Amniotic epithelial cell (primary cell): ENCODE measurements at regions not wholly inside any gene's neighbourhood (a gene's known extent, or its start where the extent isn't known, plus 50 kb on each side); places are given as distances from the start of the nearest gene placed in this dataset.
A peak's percentile ranks its signal among the peaks of the same experiment; 100 is the strongest.
"Not testable (repeated sequence)": the region's sequence is repeated elsewhere in the genome, so short reads cannot be mapped to it uniquely, and the experiment has no call there.

Experiments
- DNase-seq: peaks from one replicate; pipeline ENCODE4 v3.0.0-alpha.2; 2010; ENCODE audit warnings: low read depth

GRCh38 chr7:34332006-34332405, 326.0 kb upstream of the NPSR1 start:
- DNase-seq: no peak

- no peak for DNase-seq
Measured at GRCh38 chr7:34333184-34333583, 324.8 kb upstream of the NPSR1 start.

GRCh38 chr7:34333925-34334324, 324.1 kb upstream of the NPSR1 start:
- DNase-seq: no peak

DNA sequence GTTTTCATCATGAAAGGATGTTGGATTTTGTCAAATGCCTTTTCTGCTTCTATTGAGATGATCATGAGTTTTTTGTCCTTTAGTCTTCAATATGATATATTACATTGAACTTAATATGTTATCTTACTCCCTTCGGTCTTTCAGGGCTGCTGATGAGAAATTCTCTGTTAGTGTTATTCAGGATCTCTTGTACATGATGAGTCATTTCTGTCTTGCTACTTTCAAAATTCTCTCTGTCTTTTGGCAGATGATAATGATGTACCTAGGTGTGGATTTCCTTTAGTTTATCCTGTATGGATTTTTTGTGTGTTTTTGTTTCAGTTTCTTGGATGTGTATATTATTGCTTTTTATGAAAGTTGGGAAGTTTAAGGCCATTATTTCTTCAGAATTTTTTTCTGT, 320.9 kb upstream of the NPSR1 start:
- DNase-seq: peak; percentile 33

GRCh38 chr7:34338961-34339526, 319.0 kb upstream of the NPSR1 start:
- peak; percentile 91 for DNase-seq

- peak; percentile 29 for DNase-seq
Measured at GRCh38 chr7:34341326-34341725, 316.7 kb upstream of the NPSR1 start.

DNA sequence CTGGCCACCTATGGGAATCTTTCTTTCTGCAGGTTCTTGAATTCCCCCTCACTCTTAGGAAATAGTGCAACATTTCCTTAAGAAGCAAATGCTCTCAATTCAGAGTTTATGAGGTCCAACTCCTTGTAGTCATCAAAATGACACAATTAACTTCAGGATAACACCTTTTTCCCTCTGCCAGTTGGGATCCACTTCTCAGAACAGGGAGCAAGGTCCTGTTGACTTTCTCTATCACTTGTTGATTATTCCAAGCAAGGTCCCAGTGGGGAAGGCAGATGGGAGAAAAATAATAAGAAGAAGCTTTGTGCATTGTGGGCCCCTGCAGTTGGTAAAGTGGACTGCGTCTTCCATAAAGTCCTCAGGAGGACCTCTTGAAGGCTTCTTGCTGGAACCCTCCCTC, 315.6 kb upstream of the NPSR1 start:
- no peak for DNase-seq

GRCh38 chr7:34343667-34344066, 314.4 kb upstream of the NPSR1 start:
- no peak for DNase-seq

DNA sequence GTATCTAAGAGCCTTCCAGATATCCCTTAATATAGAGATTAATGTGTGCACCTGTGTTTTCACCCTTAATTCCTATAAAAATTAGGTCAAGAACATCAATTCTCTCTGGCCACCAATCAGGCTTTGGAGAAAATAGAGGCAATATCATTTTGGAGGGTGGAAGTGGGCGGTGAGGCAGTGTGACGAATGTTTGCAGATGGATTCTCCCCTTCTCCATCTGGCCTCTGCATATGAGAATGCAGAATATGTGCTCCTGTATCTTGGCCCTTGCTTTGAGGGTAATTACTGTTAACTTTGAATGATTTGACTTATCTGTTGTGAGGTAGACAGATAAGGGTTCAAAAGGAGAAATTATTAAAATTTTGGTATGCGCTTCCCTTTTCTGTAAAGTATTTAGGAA, 304.0 kb upstream of the NPSR1 start:
- DNase-seq: no peak

DNA sequence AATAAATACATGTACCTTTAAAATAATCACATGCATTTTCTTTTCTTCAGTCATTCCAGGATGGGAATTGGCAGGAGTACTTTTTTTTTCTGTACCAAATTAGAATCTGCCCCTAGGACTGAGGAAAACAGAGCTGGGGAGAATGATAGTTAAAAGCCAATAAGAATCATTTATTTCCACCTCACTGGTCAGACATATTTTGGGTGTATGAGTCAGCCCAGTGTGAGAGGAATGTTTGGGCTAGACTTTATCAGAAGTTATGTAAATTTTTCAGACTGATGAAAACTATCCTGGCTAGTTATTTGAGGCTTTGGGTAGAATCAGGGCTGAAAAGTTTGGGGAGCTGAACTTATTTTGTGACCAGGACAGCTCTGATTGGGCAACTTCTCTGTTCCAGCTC, 303.1 kb upstream of the NPSR1 start:
- peak; percentile 52 for DNase-seq

- DNase-seq: peak; percentile 46
Measured at GRCh38 chr7:34357068-34357467, 300.9 kb upstream of the NPSR1 start.

DNA sequence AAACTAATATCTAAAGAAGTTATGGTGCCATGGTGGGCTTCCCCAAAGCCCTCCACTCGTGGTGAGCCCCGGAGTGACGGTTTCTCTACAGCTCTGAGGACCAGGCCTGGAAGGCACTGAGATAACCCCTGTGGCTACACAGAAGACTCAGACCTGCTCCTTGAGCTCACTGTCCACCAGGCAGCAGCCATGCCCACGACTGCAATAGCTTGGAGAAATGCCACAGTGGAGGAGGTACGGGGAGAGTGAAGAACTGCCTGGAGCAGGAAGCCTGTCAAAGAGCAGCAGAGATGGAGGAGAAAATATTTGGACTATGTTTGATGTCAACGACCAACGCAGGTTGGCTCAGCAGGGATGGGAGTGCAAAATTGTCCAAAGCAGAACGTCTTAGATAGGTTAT, 300.1 kb upstream of the NPSR1 start:
- no peak for DNase-seq

DNA sequence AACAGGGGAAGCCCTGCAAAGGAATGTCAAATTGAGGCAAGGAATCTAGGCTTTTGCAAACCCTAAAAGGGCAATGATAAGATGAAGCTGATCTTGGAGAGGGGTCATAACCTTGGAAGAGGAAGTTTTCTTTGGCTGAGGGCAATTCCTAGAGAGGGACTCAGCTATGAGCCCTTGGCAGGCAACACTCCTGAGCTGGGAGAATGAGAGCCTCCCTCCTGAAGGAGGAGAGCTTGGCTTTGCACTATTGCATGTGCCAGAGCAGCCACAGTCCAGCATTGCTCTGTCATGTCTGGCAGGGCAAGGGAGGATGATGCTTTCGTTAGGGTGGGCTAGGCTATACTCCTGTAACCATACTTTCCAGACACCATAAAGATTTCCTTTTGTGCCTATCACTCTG, 299.4 kb upstream of the NPSR1 start:
- DNase-seq: not testable (repeated sequence)

- no peak for DNase-seq
Measured at GRCh38 chr7:34361663-34362250, 296.3 kb upstream of the NPSR1 start.

DNA sequence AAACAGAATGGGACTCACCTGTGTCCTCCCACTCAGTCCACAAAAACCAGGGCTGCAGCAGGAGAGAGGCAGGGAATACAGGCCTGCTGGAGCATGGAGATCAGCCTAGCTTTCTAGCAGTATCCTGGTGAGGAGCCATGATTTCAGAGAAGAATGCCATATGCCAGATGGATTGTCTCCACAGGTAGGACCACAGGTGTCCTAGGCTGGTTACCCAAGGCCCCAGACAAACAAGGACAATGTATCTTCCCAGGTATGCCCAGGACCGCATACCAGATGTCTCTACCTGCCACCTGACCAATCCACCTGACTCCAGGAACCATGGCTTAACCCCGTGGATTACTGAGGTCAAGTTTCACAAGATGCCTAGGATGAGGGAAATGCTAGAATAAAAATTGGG, 295.4 kb upstream of the NPSR1 start:
- DNase-seq: no peak

- DNase-seq: no peak
Measured at GRCh38 chr7:34364130-34364529, 293.9 kb upstream of the NPSR1 start.

DNA sequence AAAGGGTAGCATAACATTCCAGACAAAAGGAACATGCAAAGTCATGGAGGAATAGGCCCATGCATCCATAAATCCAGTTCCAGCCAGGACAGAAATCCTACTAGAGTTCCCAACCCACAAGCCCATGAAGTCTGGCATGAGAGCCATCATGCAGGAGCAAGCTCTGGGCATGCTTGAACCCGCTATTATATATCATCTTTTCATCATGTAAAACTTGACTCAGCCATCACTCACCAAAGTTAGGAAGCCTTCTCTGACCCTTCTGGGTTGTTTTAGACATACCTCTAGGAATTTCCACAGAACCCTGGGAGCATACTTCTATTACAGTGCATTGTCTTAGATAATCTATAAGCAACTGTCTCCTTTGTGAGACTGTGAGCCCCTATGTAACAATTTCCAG, 293.0 kb upstream of the NPSR1 start:
- DNase-seq: no peak

DNA sequence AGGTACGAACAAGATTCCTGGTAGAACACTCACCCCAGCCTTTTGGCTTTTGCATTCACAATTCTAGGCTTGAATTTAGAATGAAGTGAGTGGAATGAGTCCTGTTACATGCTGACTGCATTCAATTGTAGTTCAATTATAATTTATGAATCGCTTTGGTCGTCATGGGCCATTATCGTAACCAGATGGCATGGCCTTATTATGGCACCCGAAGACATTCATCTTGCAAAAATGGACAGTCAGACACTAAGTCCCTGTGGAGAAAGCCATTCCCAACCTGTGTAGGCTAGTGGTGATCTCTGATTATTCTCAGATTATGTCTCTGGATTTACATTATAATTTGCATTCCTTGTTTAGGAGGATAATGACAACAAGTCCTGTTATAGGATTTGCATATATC, 292.4 kb upstream of the NPSR1 start:
- no peak for DNase-seq

- no peak for DNase-seq
Measured at GRCh38 chr7:34371922-34372321, 286.1 kb upstream of the NPSR1 start.

DNA sequence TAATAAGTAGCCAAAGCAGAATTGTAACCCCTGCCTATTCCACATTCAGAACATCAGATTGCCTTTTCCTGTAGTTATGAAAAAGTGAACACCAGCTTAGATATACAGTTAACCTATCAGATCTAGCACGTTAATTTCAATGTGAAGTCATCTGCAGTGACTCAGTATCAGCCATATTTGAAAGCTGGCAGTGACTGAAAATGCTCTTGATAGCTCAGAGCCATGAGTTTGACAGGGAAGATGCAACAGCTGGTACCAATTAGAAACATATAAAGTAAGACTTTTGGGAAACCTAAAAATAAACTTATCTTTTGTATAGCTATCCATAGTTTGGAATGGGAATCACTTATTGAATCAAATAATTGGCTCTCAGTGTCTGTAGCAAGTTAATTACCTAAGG, 284.1 kb upstream of the NPSR1 start:
- no peak for DNase-seq

GRCh38 chr7:34382166-34382893, 275.7 kb upstream of the NPSR1 start:
- DNase-seq: no peak

DNA sequence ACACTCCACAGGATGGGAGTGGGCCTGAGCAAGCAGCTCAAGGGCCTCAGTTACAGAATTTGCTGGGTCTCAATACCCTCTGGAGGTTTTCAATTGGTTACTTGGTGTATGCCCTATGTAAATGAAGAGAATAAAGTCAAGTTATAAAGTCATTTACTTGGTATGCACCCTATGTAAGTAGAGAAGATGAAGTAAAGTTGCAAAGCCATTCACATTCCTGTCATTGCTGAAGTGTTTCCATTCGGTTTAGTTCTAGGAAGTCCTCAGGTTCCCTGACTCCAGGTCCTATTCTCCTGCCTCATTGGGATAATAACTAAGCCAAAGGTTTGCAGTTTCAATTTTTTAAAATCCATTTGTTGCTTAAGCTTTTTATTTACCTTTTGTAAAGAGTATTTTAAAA, 272.6 kb upstream of the NPSR1 start:
- peak; percentile 2 for DNase-seq

GRCh38 chr7:34389332-34390078, 268.5 kb upstream of the NPSR1 start:
- DNase-seq: no peak
